ENCODE measurements at regions not wholly inside any gene's neighbourhood (a gene's known extent, or its start where the extent isn't known, plus 50 kb on each side); places are given as distances from the start of the nearest gene placed in this dataset.
A peak's percentile ranks its signal among the peaks of the same experiment; 100 is the strongest.

- no peak for DNase-seq
Observed at GRCh38 chr1:38454236-38454635, 405.3 kb downstream of the RRAGC start.

- DNase-seq: no peak
Observed at GRCh38 chr1:38452246-38452645, 405.7 kb upstream of the POU3F1 start.

GRCh38 chr1:38451541-38451993 lies 405.0 kb upstream of the POU3F1 start:
- no peak for DNase-seq

GRCh38 chr1:38448893-38449292 lies 402.3 kb upstream of the POU3F1 start:
- no peak for DNase-seq

- DNase-seq: no peak
Observed at GRCh38 chr1:38446936-38447335, 400.3 kb upstream of the POU3F1 start.

- DNase-seq: no peak
Observed at GRCh38 chr1:38444770-38445442, 398.3 kb upstream of the POU3F1 start.

GRCh38 chr1:38444311-38444710 lies 397.7 kb upstream of the POU3F1 start:
- no peak for DNase-seq

GRCh38 chr1:38440402-38440801 lies 393.8 kb upstream of the POU3F1 start:
- DNase-seq: no peak

GRCh38 chr1:38436749-38437148 lies 390.2 kb upstream of the POU3F1 start:
- DNase-seq: no peak

- DNase-seq: no peak
Observed at GRCh38 chr1:38436006-38436405, 389.4 kb upstream of the POU3F1 start.

GRCh38 chr1:38433084-38433722 lies 386.6 kb upstream of the POU3F1 start:
- no peak for DNase-seq

- DNase-seq: no peak
Observed at GRCh38 chr1:38431535-38432376, 385.2 kb upstream of the POU3F1 start.

- no peak for DNase-seq
Observed at GRCh38 chr1:38430949-38431348, 384.4 kb upstream of the POU3F1 start.

- DNase-seq: no peak
Observed at GRCh38 chr1:38424677-38425076, 378.1 kb upstream of the POU3F1 start.

- DNase-seq: no peak
Observed at GRCh38 chr1:38420666-38421065, 374.1 kb upstream of the POU3F1 start.

- DNase-seq: no peak
Observed at GRCh38 chr1:38418195-38419030, 371.8 kb upstream of the POU3F1 start.

GRCh38 chr1:38403667-38404066 lies 357.1 kb upstream of the POU3F1 start:
- DNase-seq: peak; percentile 1

GRCh38 chr1:38402230-38402815 lies 355.7 kb upstream of the POU3F1 start:
- no peak for DNase-seq

GRCh38 chr1:38396606-38397005 lies 350.0 kb upstream of the POU3F1 start:
- DNase-seq: no peak

GRCh38 chr1:38394303-38394702 lies 347.7 kb upstream of the POU3F1 start:
- no peak for DNase-seq

GRCh38 chr1:38392861-38393260 lies 346.3 kb upstream of the POU3F1 start:
- DNase-seq: no peak

GRCh38 chr1:38381256-38381655 lies 334.7 kb upstream of the POU3F1 start:
- no peak for DNase-seq

- no peak for DNase-seq
Observed at GRCh38 chr1:38376577-38376976, 330.0 kb upstream of the POU3F1 start.

All from NK-92 treated with Interleukin-12 subunit alpha and Interleukin-12 subunit beta, amount 100 ng/mL, for 24 hours (cell line).